PC-3 (cell line): ENCODE measurements at regions not wholly inside any gene's neighbourhood (a gene's known extent, or its start where the extent isn't known, plus 50 kb on each side); places are given as distances from the start of the nearest gene placed in this dataset.

Source experiments
- CTCF ChIP-seq: fragments of 300-600 bp; sonication (generic); conservative IDR thresholded peaks from 2 replicates; pipeline ENCODE4 v1.5.1; 2017; ENCODE audit warnings: antibody characterized with exemption, low read depth, mild to moderate bottlenecking, low read length
- EZH2 ChIP-seq: fragments of 300-600 bp; sonication (generic); IDR thresholded peaks from one replicate; pipeline ENCODE4 v1.6.1; 2017; ENCODE audit warnings: antibody characterized with exemption, mild to moderate bottlenecking, low read length; ENCODE audit not compliant: unreplicated experiment
- EZH2phosphoT487 ChIP-seq: fragments of 300-600 bp; sonication (generic); IDR thresholded peaks from 2 replicates; pipeline ENCODE4 v1.6.1; 2018; ENCODE audit warnings: mild to moderate bottlenecking, antibody characterized with exemption, low read length, borderline replicate concordance

- TF ChIP-seq CTCF (no peak), EZH2 (no peak), EZH2phosphoT487 (no peak)
These were observed 601.5 kb downstream of the KCNH5 start for GRCh38 chr14:62443796-62444195.
